D721Med (cell line): ENCODE measurements at regions not wholly inside any gene's neighbourhood (a gene's known extent, or its start where the extent isn't known, plus 50 kb on each side); places are given as distances from the start of the nearest gene placed in this dataset.

Experiments
- DNase-seq: peaks from one replicate; pipeline ENCODE4 v3.0.0; 2011; ENCODE audit warnings: low spot score; ENCODE audit not compliant: insufficient read length
- FAIRE-seq: peaks from 2 replicates; lab custom pipeline; 2011; peaks lifted over from hg19 to GRCh38; lab: Jason Lieb, UNC
- CTCF ChIP-seq: IDR thresholded peaks from 2 replicates; pipeline ENCODE4 v1.5.1; 2012; ENCODE audit warnings: mild to moderate bottlenecking, control low read depth; ENCODE audit not compliant: insufficient read depth; ENCODE audit errors: missing control alignments

- no peak for TF ChIP-seq CTCF
- DNase-seq, result no peak
- no peak for FAIRE-seq
These were observed 690.1 kb upstream of the KLHL29 start for GRCh38 chr2:22694856-22695255.

GRCh38 chr2:22697054-22697788, 687.8 kb upstream of the KLHL29 start:
- FAIRE-seq (no peak), DNase-seq (no peak)
- no peak for TF ChIP-seq CTCF

- no peak for TF ChIP-seq CTCF
- no peak for DNase-seq
- FAIRE-seq, result no peak
These were observed 683.3 kb upstream of the KLHL29 start for GRCh38 chr2:22701561-22702160.

GRCh38 chr2:22703286-22703920, 681.6 kb upstream of the KLHL29 start:
- FAIRE-seq (no peak), DNase-seq (no peak)
- no peak for TF ChIP-seq CTCF

- FAIRE-seq (no peak), DNase-seq (no peak)
- no peak for TF ChIP-seq CTCF
These were observed 665.6 kb upstream of the KLHL29 start for GRCh38 chr2:22719396-22719795.

GRCh38 chr2:22729466-22729865, 655.5 kb upstream of the KLHL29 start:
- no peak for TF ChIP-seq CTCF
- no peak for FAIRE-seq
- DNase-seq, result no peak

- FAIRE-seq (no peak), DNase-seq (no peak)
- TF ChIP-seq CTCF, result no peak
These were observed 650.5 kb upstream of the KLHL29 start for GRCh38 chr2:22734373-22735045.
